SU-DHL-6 (cell line): ENCODE measurements at regions not wholly inside any gene's neighbourhood (a gene's known extent, or its start where the extent isn't known, plus 50 kb on each side); places are given as distances from the start of the nearest gene placed in this dataset.

Source experiments
- EZH2phosphoT487 ChIP-seq: fragments of 200-600 bp; sonication (generic), shearing (Covaris generic); conservative IDR thresholded peaks from 2 replicates; pipeline ENCODE4 v1.6.1; 2018; ENCODE audit warnings: mild to moderate bottlenecking, antibody characterized with exemption, low read length, moderate library complexity, mixed read lengths
- TF ChIP-seq, protein P1 (sequence below): fragments of 200-600 bp; sonication (generic); IDR thresholded peaks from one replicate; pipeline ENCODE4 v1.5.1; 2017; ENCODE audit warnings: antibody characterized with exemption, mild to moderate bottlenecking, low read length, moderate library complexity; ENCODE audit not compliant: insufficient read depth, poor library complexity, severe bottlenecking

- TF ChIP-seq, protein P1, sequence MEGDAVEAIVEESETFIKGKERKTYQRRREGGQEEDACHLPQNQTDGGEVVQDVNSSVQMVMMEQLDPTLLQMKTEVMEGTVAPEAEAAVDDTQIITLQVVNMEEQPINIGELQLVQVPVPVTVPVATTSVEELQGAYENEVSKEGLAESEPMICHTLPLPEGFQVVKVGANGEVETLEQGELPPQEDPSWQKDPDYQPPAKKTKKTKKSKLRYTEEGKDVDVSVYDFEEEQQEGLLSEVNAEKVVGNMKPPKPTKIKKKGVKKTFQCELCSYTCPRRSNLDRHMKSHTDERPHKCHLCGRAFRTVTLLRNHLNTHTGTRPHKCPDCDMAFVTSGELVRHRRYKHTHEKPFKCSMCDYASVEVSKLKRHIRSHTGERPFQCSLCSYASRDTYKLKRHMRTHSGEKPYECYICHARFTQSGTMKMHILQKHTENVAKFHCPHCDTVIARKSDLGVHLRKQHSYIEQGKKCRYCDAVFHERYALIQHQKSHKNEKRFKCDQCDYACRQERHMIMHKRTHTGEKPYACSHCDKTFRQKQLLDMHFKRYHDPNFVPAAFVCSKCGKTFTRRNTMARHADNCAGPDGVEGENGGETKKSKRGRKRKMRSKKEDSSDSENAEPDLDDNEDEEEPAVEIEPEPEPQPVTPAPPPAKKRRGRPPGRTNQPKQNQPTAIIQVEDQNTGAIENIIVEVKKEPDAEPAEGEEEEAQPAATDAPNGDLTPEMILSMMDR = no peak
- TF ChIP-seq EZH2phosphoT487 = no peak
Observed at GRCh38 chr4:180081072-180081471, 2162.1 kb upstream of the TENM3 start.
